NCI-H526 treated with DMSO at 0.1 percent for 48 hours (cell line): ENCODE measurements at regions not wholly inside any gene's neighbourhood (a gene's known extent, or its start where the extent isn't known, plus 50 kb on each side); places are given as distances from the start of the nearest gene placed in this dataset.

Experiments
- DNase-seq: peaks from one replicate; lab custom pipeline; 2025; lab: John Stamatoyannopoulos, UW

DNA sequence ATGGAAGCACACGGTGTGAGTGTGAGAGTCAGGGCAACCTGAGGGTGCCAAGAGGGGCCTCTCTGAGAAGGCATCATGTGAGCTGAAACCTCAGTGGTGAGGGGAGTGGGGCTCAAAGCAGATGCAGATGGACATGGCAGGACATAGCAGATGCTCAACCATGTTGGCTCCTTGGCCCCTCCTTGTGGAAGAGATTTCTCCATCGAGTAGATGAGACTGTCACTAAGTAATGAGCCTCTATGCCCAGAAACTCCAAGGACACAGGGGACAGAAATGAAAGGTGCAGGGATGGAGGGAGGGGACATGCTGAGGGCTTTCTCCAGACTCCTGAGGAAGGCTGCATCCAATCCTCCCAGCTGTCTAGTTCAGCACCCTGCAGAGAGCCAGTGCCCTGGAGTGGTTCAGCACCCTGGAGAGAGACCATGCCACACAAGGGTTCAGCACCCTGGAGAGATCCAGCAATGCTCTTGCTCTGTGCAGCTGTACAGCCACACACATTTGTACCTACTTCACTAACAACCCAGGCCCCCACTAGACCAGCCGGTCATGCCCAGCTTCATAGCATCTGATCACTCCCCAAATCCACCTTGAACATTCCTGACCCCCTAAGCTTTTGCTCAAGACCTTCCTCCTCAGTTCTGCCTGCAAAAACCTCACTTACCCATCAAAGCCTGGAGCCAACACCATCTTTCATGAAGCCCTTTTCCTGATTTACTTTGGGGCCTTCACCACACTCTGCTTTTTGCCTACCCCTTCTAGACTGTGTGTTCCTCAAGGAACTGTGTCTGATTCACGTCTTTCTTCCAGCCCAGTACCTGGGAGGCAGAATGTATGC is 252.0 kb downstream of the CTTN start:
- no peak for DNase-seq

DNA sequence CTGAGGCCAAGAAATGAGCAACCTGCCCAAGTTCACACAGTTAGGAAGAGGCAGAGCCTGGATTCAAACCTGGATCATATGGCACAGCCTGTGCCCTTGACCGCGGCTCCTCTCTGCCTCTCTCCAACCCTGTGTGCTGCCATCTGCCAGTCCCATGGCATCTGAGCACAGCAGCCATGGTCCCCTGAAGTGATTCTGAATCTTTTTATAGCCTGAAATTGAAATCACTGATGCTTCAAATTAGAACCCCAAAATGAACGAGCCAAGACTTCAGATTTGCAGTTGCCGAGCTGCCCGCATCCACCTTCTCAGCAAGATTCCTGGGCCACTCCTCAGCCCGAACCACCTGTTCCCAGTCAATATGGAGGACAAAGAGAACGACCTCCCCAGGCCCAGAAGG is 252.7 kb downstream of the CTTN start:
- DNase-seq, result no peak

DNA sequence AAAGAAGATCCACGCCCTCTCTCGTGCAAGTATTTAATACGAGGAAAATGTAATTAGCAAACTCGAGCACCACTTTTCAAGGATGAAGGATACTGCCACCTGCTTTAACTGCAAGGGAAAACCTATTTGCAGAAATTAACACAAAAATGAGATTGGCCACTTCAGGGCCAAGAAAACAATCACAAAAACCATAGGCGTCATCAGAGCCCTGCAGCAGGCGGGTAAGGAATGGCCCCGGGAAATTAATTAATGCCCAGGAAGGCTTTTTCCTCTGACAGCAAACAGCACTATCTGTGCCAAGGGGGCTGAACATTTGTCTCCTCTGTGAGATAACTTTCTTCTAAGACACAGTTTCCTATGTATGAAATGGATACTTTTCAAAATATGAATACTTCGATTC is 255.7 kb downstream of the CTTN start:
- no peak for DNase-seq

DNA sequence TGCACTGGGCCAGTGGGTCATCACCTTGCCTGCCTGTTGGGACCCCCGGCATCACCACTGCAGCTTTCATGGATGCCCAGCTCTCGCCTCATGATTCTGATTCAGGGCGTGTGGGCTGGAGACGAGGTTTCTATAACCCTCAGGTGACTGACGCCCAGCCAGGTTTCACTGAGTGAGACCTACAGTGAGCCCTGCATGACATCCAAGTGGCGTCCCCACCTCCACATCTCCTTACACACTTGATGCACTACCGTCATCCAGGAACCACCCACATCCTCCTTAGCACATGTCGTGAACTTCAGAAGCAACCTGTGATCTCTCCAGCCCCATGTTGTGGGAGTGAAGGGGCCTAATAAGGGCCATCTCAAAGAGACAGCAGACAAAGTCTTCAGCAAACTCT is 257.5 kb downstream of the CTTN start:
- DNase-seq, result no peak

DNA sequence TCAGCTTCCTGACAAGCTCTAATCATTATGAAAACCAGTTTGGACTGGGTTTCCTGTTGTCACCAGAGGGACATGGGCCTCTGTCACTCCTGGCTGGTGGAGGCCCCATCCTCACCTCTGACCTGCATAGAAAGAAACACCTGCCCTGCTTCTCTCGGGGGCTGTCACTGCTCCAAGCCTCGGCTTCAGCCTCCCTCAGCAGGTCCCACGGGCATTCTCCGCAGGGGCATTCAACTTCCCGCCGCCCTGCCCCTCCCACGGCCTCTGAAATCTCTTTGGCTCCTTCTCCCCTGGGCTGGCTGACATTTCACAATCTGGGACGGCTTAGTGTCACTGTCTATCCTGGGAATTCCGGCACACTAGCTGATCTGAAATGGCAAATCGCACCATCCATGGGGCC is 257.9 kb downstream of the CTTN start:
- no peak for DNase-seq

DNA sequence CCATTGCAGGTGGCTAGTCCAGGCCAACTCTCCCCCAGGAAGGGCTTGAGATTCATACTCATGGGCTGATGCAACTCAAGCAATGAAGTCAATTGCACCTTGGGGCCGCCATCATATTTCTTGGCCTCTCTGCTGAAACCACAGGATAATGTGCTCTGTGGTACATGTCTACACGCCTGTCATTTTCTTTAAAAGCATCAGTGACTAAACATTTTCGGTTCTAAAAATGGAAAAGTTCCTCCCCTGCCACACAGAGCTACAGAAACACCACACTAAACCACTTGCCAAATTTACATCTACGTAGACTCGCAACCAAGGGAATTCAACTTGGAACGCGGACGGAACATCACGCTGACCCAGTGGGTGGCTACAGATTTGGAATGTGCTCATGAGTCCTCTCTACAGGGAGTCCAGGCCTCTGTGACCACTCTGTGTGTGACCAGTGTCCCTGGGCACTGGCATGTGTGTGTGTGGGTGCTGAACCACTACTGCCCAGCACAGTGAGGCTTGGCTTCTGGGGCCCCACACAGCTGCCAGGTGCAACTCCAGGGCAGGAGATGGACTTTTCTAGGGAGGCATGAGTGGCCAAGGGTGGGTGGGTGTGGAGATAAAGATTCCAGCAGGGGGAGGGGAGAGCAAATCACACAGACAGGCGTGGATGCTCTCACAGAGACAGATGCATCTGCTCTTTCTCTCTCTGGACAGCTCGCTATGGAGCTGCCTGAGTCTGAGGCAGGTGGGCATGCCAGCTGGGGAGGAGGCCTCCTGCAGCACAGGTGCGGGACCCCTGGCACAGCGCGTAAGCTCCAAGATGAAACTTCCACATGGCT is 261.9 kb downstream of the CTTN start:
- DNase-seq, result no peak

DNA sequence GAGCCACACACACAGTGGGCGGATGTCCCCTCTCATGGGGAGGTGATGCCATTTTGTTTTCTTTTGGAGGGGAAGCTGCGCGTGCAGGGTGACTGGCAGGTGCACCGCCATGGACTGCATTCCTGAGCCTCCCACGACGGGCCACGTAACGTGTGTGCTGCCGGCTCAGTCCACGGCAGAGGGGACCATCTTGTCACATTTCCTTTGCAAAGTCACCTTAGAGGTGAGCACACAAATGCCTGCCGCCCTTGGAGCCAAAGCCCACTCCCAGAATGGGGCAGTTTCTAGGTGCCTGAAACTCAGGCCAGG is 262.5 kb downstream of the CTTN start:
- DNase-seq, result no peak

DNA sequence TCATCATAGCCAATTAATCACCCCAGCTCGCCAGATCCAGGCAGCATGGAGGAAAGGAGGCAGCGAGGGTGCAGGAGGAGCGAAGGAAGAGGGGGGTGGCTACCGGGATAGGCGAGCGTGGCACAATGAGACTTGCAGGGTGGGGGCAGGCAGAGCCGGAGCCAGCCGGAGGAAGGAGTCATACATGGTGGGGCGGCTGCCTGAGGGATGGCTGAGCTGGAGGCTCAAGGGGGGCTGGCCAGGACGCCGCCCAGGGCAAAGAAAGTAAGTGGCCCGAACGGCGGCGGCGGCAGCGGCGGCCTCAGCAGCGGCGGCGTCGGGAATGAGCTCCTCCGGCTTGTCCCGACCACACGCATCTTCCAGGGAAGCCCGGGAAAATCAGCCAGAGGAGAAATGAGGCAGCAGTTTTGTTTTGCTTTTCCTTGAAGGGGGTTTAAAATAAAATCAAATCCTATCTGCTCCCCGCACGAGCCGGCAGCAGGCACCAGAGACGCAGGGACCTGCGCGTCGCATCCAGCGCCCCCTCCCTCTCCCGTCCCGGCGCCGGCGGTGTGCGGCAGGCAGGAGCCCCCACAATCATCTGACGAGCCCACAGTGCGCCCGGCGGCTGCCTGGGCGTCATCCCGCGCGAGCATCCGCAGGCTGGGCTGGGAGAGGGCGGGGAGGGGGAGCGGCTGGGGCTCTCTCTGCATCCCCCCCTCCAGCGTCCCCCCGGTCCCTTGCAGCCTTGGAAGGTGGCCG is 263.6 kb downstream of the CTTN start:
- peak; percentile 68 for DNase-seq

DNA sequence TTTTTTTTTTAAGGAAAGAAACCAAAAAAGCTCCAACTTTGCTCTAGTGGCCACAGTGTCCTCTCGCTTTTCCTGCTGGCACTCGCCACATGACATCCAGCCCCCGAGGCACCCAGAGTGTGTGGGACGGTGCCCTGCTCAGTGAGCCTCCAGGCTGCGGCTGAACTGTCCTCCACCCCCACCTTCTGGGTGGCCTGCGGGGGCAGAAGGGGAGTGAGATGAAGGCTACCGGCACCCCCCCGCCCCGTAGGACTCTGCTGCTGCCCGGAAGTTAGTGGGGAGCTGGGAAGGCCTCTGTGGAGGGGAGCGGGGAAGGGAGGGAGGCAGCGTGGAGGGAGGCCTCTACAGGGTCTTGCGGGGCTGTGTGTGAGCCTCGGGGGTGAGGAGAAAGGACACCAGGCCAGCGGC is 264.4 kb downstream of the CTTN start:
- no peak for DNase-seq

DNA sequence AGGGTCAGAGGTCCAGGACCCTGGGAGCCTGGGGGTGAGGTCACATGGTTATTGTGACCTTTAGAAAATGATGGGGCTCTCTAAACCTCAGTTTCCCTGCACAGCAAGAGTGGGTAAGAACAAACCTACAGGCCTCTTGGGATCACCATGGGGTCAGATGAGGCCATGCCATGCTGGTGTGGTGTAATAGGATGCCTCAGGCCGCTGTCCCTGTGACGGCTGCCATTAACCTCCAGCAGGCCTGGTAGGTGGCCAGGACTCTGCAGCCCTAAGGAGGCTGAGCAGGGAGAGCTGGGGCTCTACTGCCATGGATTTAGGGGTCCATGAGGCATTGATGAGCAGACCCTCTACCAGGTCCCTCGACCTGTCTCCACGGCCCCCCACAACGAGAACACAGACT is 265.5 kb downstream of the CTTN start:
- no peak for DNase-seq

DNA sequence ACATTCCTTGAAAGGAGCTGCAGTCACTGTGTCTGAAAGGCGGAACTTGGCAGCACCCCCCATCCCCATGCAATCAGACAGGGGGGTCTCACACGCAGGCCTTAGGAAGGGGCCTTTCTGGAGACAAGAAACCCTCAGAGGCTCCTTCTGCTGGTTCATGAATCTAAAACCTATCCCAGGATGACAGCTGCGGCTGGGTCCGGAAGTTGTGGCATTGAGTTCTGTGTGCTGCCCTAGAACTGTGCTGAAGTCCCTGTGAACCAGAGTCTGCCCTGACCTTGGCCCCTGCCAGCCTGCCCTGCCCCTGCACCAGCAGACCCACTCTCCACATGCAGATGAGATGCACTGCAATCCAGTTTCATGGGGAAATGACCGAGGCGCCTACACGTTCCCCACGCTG is 268.0 kb downstream of the CTTN start:
- no peak for DNase-seq

DNA sequence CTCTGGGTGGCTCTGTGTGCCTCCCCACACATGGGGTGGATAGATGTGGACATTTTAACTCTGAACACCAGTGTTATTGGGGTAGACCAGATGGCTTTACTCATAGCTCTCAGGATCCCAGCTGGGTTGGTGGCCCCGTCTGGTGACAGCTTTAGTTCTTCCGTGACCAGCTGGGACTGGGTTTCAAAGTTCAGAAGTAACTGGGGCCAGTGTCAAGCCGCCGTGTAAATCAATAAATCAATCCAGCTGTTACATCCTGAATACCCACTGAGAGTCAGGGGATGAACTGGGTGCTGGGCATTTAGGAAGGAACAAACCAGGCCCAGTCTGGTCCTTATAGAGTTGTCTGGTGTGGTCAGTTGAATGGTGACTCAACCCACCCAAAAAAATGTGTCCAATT is 269.4 kb downstream of the CTTN start:
- DNase-seq, result no peak

DNA sequence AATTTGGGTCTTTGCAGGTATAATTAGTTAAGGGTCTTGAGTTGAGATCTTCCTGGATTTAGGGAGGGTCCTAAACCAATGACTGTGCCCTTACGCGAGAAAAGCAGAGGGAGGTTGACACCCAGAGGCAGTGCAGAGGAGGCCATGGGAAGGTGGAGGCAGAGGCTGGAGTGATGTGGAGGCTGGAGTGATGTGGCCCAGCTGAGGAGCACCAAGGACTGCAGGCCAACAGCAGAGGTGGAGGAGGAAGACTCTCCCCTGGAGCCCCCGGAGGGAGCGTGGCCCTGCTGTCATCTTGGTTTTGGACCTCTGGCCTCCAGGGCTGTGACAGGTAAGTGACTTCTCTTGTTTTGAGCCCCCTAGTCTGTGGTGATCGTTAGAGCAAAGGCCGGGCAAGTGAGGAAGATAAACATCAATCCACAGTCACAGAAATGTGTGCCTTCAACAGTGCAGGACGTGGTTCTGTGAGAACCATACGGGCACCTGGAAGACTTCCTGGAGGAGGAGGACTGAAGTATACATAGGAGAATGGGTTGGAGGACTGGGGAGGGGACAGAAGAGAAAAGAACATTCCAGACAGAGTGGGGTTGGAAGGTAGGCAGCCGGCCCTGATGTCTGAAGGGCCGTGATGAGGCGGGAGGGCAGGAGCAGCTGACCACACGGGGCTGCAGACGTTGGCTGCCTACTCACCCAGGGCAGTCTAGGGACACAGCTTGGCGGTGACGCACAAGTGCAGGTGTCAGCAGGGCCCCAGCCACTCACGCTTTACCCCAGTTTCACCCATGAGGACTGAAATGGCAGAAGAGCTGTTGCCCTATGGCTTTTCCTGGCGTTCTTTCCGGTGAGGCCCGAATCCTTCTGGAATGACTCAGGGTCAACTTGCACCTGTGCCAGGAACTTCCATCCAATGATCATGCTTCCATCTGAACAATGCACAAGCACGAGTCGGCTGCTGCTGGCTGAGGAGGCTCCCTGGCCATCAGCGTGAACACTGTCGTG is 270.2 kb downstream of the CTTN start:
- DNase-seq, result no peak

DNA sequence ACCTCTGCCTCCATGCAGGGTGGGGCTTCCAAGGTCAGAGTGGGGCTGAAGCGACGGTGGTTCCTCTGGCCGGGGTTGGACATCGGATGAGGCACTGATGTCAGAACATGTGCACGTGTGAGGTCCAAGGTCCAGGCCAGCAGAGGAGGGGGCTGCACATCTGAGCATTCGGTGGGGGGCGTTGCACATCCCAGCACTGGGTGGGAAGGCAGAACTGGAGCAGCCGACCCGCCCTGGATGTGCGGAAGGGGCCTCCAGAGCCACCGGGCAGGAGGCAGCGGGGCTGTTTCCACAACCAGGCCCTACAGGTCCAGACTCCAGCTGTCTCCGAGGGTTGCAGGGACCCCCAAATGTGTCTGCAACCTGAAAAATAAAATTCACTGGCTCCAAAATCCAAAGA is 271.0 kb downstream of the CTTN start:
- no peak for DNase-seq

DNA sequence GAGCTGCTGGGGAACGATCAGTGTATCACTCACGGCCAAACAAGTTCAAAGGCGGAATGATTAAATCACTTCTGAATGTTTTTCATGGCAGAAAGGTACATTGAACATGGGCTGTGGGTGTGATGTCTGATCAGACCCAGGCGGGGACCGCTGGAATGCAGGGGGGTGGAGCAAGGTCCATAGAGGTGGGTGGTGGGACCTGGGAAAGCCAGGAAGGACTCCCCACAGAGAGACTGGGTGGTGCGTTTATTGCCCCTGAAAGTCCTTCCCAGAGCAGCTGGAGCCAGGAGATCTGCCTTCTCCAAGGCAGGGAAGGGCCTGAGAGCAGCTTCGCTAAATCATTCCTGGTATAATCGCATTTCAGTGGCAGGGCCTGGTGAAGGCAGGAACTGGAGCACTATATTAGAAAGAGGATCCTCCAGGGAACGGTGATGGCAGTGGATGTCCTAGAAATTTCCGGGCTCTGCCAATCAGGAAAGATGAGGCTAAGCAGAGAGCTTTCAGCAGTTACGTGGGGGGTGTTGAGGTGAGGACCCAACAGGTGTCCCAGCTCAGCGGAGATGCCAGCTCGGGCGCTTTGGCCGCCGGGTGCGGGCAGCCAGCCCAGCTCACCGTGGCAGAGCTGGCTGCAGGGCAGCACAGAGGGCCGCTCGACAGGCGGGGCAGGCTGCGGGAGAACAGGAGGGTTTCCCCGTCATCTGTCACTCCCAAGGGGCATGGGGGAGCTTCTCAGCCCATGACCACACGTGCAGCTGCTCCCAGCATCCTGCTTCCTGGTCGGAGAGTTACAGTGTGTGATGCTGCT is 271.7 kb downstream of the CTTN start:
- no peak for DNase-seq

DNA sequence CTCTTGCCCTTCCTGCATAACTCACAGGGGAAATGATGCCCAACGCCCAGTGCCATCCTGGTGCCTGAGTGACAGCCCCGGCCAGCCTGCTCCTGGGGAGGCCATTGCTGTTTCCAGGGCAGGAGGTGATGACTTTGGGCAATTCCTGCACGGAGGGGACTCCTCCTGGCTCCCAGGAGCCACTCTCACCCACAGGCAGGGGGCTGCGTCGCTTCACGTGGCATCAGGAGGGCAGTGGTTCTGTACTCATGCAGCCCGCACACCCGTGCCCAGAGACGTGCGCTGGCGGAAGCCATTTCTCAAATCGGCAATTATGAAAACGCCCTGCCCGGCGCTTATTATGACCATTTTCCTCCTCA is 272.3 kb downstream of the CTTN start:
- no peak for DNase-seq

DNA sequence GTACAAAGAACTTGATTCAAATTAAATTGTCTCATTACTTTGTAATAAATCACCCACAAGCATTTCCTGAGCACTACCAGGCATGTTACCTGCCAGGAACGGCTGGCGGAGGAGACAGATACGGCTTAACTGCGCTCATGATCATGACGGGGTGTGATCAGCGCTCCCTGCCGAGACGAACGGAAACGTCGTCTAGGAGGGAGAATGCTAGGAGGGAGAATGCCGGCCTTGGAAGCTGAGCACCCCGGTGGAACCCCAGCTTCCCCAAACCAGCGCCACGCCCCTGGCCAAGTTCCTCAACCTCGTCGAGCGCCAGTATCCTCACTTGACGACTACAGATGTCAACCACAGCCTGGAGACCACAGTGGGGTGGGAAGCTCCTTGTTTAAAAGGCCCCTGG is 272.8 kb downstream of the CTTN start:
- no peak for DNase-seq

DNA sequence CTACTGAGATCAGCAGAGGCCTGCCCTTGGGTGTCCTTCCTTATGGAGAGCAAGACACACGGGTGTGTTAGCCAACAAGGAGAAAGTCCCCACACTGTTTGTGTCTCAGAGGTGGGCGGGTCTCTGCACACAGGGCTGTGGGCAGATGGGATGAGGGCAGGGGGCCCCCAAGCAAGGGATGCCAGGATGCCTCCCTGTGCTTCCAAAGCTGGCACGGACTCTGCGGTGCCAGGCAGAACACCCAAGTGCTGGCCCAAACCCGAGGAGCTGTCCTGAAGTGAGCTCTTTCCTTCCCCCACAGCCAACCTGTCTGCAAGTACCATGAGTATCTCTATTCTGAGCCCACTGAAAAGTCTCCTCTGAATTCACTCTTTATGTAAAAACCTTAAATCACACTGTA is 273.3 kb downstream of the CTTN start:
- DNase-seq, result no peak

DNA sequence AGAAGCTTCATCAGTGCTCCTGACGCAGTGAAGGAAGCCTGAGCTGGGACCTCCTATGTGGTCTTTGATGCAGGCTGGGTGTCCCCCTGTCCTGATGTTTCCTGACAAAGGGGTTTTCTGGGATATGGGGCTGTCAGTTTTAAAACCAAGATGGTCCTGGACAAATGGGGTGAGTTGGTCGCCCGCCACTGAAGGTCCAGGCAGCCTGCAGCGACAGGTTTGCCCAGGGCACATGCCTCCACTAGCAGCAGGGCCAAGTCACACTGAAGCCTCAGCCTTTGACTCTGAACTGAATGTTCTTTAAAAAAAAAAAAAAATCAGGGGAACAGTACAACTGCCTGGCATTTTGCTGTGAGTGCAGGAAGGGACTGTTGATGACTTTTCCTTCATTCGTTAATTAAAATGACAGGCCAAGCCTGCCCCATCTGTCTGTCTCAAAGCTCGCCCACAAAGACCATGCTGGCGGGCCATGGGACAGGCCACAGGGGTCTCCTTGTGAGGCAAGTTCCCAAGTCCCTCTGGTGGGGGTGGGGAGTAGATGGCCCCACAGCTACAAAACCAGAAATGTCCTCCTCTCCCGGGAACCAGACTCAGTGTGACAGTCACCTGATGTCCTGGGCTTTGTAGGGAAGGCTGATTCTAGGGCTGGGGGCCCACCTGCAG is 274.8 kb downstream of the CTTN start:
- DNase-seq, result no peak

DNA sequence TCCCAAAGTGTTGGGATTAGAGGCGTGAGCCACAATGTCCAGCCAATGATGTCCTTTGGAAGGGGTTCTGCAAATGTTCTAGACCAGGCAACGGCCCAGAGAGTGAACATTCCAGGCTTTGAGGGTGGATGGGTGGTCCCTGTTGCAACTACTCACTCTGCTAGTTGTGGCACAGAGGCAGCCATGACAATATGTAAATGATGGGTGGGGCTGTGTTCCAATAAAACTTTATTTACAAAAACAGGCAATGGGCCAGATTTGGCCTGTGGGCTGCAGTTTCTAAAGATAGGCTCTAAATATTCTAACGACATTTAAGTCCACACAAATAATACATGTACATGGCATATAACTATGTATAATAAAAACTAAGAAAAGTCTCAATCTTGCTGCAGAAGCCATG is 276.3 kb downstream of the CTTN start:
- no peak for DNase-seq
